H1 (cell line): ENCODE measurements at regions not wholly inside any gene's neighbourhood (a gene's known extent, or its start where the extent isn't known, plus 50 kb on each side); places are given as distances from the start of the nearest gene placed in this dataset.

Source experiments
- CTCF ChIA-PET: fragments of 300-600 bp; sonication (Branson Sonifier 250); formaldehyde crosslinking; loops from one replicate; lab custom pipeline; 2021; ENCODE audit not compliant: partially characterized antibody; lab: Charles Lee
- POLR2A ChIA-PET: fragments of 300-600 bp; sonication (Branson Sonifier 250); formaldehyde crosslinking; loops from one replicate; lab custom pipeline; 2021; ENCODE audit warnings: inconsistent platforms; ENCODE audit not compliant: partially characterized antibody; lab: Charles Lee
- DNase-seq, 2 experiments: peaks; one replicate each; pipeline versions ENCODE4 v3.0.0 to v3.0.0-alpha.2; 2010 to 2022; ENCODE audit warnings: low spot score in 2 of 2, low read depth in 1 of 2, mixed read lengths in 1 of 2
- FAIRE-seq: peaks from 2 replicates; lab custom pipeline; 2011; peaks lifted over from hg19 to GRCh38; lab: Jason Lieb, UNC
- H2AFZ ChIP-seq: 2 replicates; pipeline ENCODE4 v1.8.1; 2012; ENCODE audit warnings: low read length, inconsistent platforms
- H2AK5ac ChIP-seq: 2 replicates; pipeline ENCODE4 v1.6.1; 2013; ENCODE audit warnings: low read depth, low read length
- H2BK120ac ChIP-seq: replicated peaks from 2 replicates; pipeline ENCODE3; 2013; ENCODE audit warnings: low read depth, low read length, inconsistent platforms
- H2BK12ac ChIP-seq: 2 replicates; pipeline ENCODE4 v1.6.1; 2013; ENCODE audit warnings: low read depth, low read length
- H2BK15ac ChIP-seq: 2 replicates; pipeline ENCODE4 v1.6.1; 2013; ENCODE audit warnings: low read length
- H2BK20ac ChIP-seq: 2 replicates; pipeline ENCODE4 v1.6.1; 2013; ENCODE audit warnings: low read length
- H2BK5ac ChIP-seq: 2 replicates; pipeline ENCODE4 v1.6.1; 2013; ENCODE audit warnings: low read depth, low read length
- H3K14ac ChIP-seq: 2 replicates; pipeline ENCODE4 v1.6.1; 2013; ENCODE audit warnings: inconsistent platforms; ENCODE audit not compliant: insufficient read length
- H3K18ac ChIP-seq: 2 replicates; pipeline ENCODE4 v1.6.1; 2013; ENCODE audit warnings: low read length; ENCODE audit errors: extremely low read depth
- H3K23ac ChIP-seq: 2 replicates; pipeline ENCODE4 v1.6.1; 2013; ENCODE audit warnings: inconsistent platforms; ENCODE audit not compliant: insufficient read length
- H3K23me2 ChIP-seq: 2 replicates; pipeline ENCODE4 v1.6.1; 2013; ENCODE audit warnings: low read depth, low read length
- H3K27ac ChIP-seq: 2 replicates; pipeline ENCODE4 v1.6.1; 2011; ENCODE audit warnings: low read depth, low read length, inconsistent platforms
- H3K27me3 ChIP-seq, 4 experiments: replicated peaks in 1 of 4; 1 replicate in 1 of 4; 2 replicates in 3 of 4; pipeline versions ENCODE4 v1.6.1 to v1.8.1; 2011 to 2013; ENCODE audit warnings: low read length in 3 of 4, mild to moderate bottlenecking in 3 of 4, inconsistent platforms in 2 of 4, mixed read lengths in 2 of 4, moderate library complexity in 1 of 4; ENCODE audit not compliant: control insufficient read depth in 3 of 4, insufficient read depth in 3 of 4; ENCODE audit errors: extremely low read depth in 1 of 4
- H3K36me3 ChIP-seq, 4 experiments: 2 replicates each; pipeline versions ENCODE4 v1.6.1 to v1.8.1; 2011 to 2013; ENCODE audit warnings: mild to moderate bottlenecking in 4 of 4, low read length in 3 of 4, moderate library complexity in 2 of 4, control low read depth in 1 of 4, inconsistent platforms in 1 of 4; ENCODE audit not compliant: insufficient read depth in 4 of 4, control insufficient read depth in 2 of 4
- H3K4ac ChIP-seq: replicated peaks from 2 replicates; pipeline ENCODE3; 2013; ENCODE audit warnings: low read length, low read depth, mixed read lengths, inconsistent platforms; ENCODE audit not compliant: insufficient read length
- H3K4me1 ChIP-seq, 4 experiments: replicated peaks in 1 of 4; 1 replicate in 1 of 4; 2 replicates in 3 of 4; pipeline versions ENCODE4 v1.6.1 to v1.8.1; 2011 to 2013; ENCODE audit warnings: low read length in 3 of 4, inconsistent platforms in 2 of 4, mixed read lengths in 1 of 4; ENCODE audit not compliant: insufficient read depth in 4 of 4, control insufficient read depth in 3 of 4
- H3K4me2 ChIP-seq, 2 experiments: 2 replicates each; pipeline versions ENCODE4 v1.6.1 to v1.8.1; 2011 to 2013; ENCODE audit warnings: low read depth in 2 of 2, low read length in 2 of 2, control low read depth in 1 of 2, inconsistent platforms in 1 of 2, mild to moderate bottlenecking in 1 of 2; ENCODE audit not compliant: insufficient read depth in 1 of 2
- H3K4me3 ChIP-seq, 4 experiments: fragments of 200-600, 300-600 bp in 1 of 4; sonication (generic), shearing (Covaris generic), sonication (Bioruptor Twin) in 1 of 4; 2 replicates each; pipeline versions ENCODE4 v1.5.1 to v1.8.1; 2011 to 2016; ENCODE audit warnings: low read length in 4 of 4, low read depth in 3 of 4, control low read depth in 2 of 4, inconsistent platforms in 2 of 4, mild to moderate bottlenecking in 2 of 4, mixed read lengths in 1 of 4, moderate library complexity in 1 of 4; ENCODE audit not compliant: insufficient read depth in 2 of 4; ENCODE audit errors: extremely low read depth in 1 of 4
- H3K56ac ChIP-seq: replicated peaks from 2 replicates; pipeline ENCODE3; 2013; ENCODE audit warnings: low read depth, mild to moderate bottlenecking, mixed read lengths, low read length, inconsistent platforms; ENCODE audit not compliant: insufficient read length
- H3K79me1 ChIP-seq: 2 replicates; pipeline ENCODE4 v1.6.1; 2013; ENCODE audit warnings: low read depth, low read length, control low read depth
- H3K79me2 ChIP-seq, 2 experiments: 2 replicates each; pipeline versions ENCODE4 v1.6.1 to v1.8.1; 2012 to 2013; ENCODE audit warnings: low read length in 2 of 2, mild to moderate bottlenecking in 2 of 2, inconsistent platforms in 1 of 2; ENCODE audit not compliant: insufficient read depth in 2 of 2, control insufficient read depth in 1 of 2
- H3K9ac ChIP-seq, 4 experiments: replicated peaks in 1 of 4; 1 replicate in 1 of 4; 2 replicates in 3 of 4; pipeline versions ENCODE4 v1.6.1 to v1.8.1; 2011 to 2013; ENCODE audit warnings: low read depth in 3 of 4, low read length in 3 of 4, control low read depth in 2 of 4, mild to moderate bottlenecking in 2 of 4, moderate library complexity in 2 of 4, inconsistent platforms in 1 of 4; ENCODE audit errors: extremely low read depth in 1 of 4
- H3K9me3 ChIP-seq, 2 experiments: 2 replicates each; pipeline versions ENCODE4 v1.6.1 to v1.8.1; 2012 to 2013; ENCODE audit warnings: mild to moderate bottlenecking in 2 of 2, moderate library complexity in 2 of 2, control low read depth in 1 of 2, inconsistent platforms in 1 of 2, low read depth in 1 of 2, low read length in 1 of 2, mixed read lengths in 1 of 2; ENCODE audit not compliant: insufficient read depth in 2 of 2
- H4K20me1 ChIP-seq, 2 experiments: replicated peaks in 1 of 2; 2 replicates each; pipeline versions ENCODE3 to v1.8.1; 2011 to 2013; ENCODE audit warnings: inconsistent platforms in 2 of 2, low read length in 2 of 2, mild to moderate bottlenecking in 1 of 2; ENCODE audit not compliant: insufficient read depth in 2 of 2, control insufficient read depth in 1 of 2
- H4K5ac ChIP-seq: 2 replicates; pipeline ENCODE4 v1.6.1; 2013; ENCODE audit warnings: low read length, low read depth, mixed read lengths, inconsistent platforms; ENCODE audit not compliant: insufficient read length
- H4K8ac ChIP-seq: 2 replicates; pipeline ENCODE4 v1.8.0; 2013; ENCODE audit warnings: mild to moderate bottlenecking, moderate library complexity, low read length, inconsistent platforms; ENCODE audit not compliant: insufficient read depth; ENCODE audit errors: extremely low read depth
- H4K91ac ChIP-seq: replicated peaks from 2 replicates; pipeline ENCODE3; 2013; ENCODE audit warnings: low read length, mixed read lengths, inconsistent platforms; ENCODE audit not compliant: insufficient read length
- CBX8 ChIP-seq: fragments of 300-800, 300-1000 bp; sonication (generic); IDR thresholded peaks from 2 replicates; pipeline ENCODE4 v1.7.1; 2016; ENCODE audit warnings: low read depth, low read length, borderline replicate concordance
- EGR1 ChIP-seq: IDR thresholded peaks from 2 replicates; pipeline ENCODE4 v1.6.1; 2011; ENCODE audit warnings: low read depth, low read length, borderline replicate concordance
- GABPA ChIP-seq: IDR thresholded peaks from 2 replicates; pipeline ENCODE4 v1.6.1; 2011; ENCODE audit warnings: mild to moderate bottlenecking, low read length, moderate library complexity, borderline replicate concordance; ENCODE audit not compliant: insufficient read depth
- HDAC2 ChIP-seq, 2 experiments: fragments of 300-600 bp in 1 of 2; sonication (generic) in 1 of 2; IDR thresholded peaks; 2 replicates each; pipeline ENCODE4 v1.6.1; 2011 to 2012; ENCODE audit warnings: low read depth in 2 of 2, low read length in 2 of 2, mild to moderate bottlenecking in 2 of 2, moderate library complexity in 2 of 2, borderline replicate concordance in 1 of 2, inconsistent platforms in 1 of 2
- MAX ChIP-seq: IDR thresholded peaks from 2 replicates; pipeline ENCODE4 v1.6.1; 2012; ENCODE audit warnings: inconsistent platforms
- PHF8 ChIP-seq: fragments of 200-600 bp; sonication (generic); conservative IDR thresholded peaks from 2 replicates; pipeline ENCODE4 v1.7.1; 2012; ENCODE audit warnings: low read depth, mild to moderate bottlenecking, inconsistent platforms, low read length, moderate library complexity
- RAD21 ChIP-seq, 2 experiments: IDR thresholded peaks in 1 of 2; conservative IDR thresholded peaks in 1 of 2; 2 replicates each; pipeline ENCODE4 v1.6.1; 2011; ENCODE audit warnings: low read depth in 2 of 2, low read length in 2 of 2, improper control_type of control experiment in 1 of 2, inconsistent platforms in 1 of 2, mild to moderate bottlenecking in 1 of 2, moderate library complexity in 1 of 2
- SAP30 ChIP-seq: fragments of 300-600 bp; sonication (generic); IDR thresholded peaks from 2 replicates; pipeline ENCODE4 v1.7.1; 2012; ENCODE audit warnings: low read length, moderate library complexity, mild to moderate bottlenecking, inconsistent platforms; ENCODE audit not compliant: insufficient read depth, insufficient replicate concordance
- SIN3A ChIP-seq, 2 experiments: IDR thresholded peaks in 1 of 2; conservative IDR thresholded peaks in 1 of 2; 2 replicates each; pipeline ENCODE4 v1.6.1; 2011 to 2012; ENCODE audit warnings: low read length in 2 of 2, improper control_type of control experiment in 1 of 2, low read depth in 1 of 2, mild to moderate bottlenecking in 1 of 2
- SRF ChIP-seq: IDR thresholded peaks from 2 replicates; pipeline ENCODE4 v1.6.1; 2011; ENCODE audit warnings: mild to moderate bottlenecking, low read depth, low read length, moderate library complexity
- WGBS, 2 experiments: shearing (Covaris generic) in 1 of 2; methylation state at CpG; one replicate each; pipeline versions ENCODE4 v1.1.6 to v1.1.7; 2013 to 2015; ENCODE audit warnings: low lambda C conversion rate in 2 of 2, mixed read lengths in 2 of 2, inconsistent platforms in 1 of 2, low coverage in 1 of 2, missing lambda C conversion rate in 1 of 2; ENCODE audit not compliant: insufficient replicate concordance in 2 of 2, insufficient coverage in 1 of 2, insufficient read length in 1 of 2; ENCODE audit errors: extremely low coverage in 1 of 2, missing lambda C conversion rate in 1 of 2; 5-methylcytosine and 5-hydroxymethylcytosine counted together

- H4K8ac ChIP-seq, result no peak overlapping the region
- H3K4me2 ChIP-seq, result no peak overlapping the region
- H3K23me2 ChIP-seq, result peaks cover 3% of the 10 kb centered on the region; the same call in 1 of the 2 replicates
- H4K20me1 ChIP-seq, result peaks cover 0 to 12% of the 10 kb centered on the region in 2 experiments
- H3K9me3 ChIP-seq, result no peaks in the 10 kb centered on the region
- no peak overlapping the region for H3K27ac ChIP-seq
- H2BK5ac ChIP-seq, result no peak overlapping the region
- DNase-seq (peak in 1 of 2 experiments; percentile 95), FAIRE-seq (peak; percentile 90)
- no peak overlapping the region for H2BK120ac ChIP-seq
- no peak overlapping the region for H3K18ac ChIP-seq
- H3K23ac ChIP-seq, result no peak overlapping the region
- no peak overlapping the region for H3K56ac ChIP-seq
- ChIA-PET CTCF (interaction anchor here (1.1 to 17.4 kb wide), 14 partner anchors 9 to 93 kb away, joined by 3 to 412 read pairs (median 42); no protein-coding TSS in a partner anchor), POLR2A (interaction anchor here (1.0 to 1.2 kb wide), 2 partner anchors 51 to 57 kb away, joined by 3 to 4 read pairs; no protein-coding TSS in a partner anchor)
- H2BK15ac ChIP-seq, result no peak overlapping the region; the same call in 1 of the 2 replicates
- H4K91ac ChIP-seq, result no peak overlapping the region
- H2BK12ac ChIP-seq, result no peak overlapping the region
- 20% methylated on average over 17 of the region's 17 CpGs; no CpG with 5 or more reads in 1 of the 2 experiments for WGBS, 2 experiments
- H3K4ac ChIP-seq, result no peak overlapping the region
- no peak overlapping the region for H2BK20ac ChIP-seq
- no peaks in the 10 kb centered on the region for H3K79me2 ChIP-seq
- no peak overlapping the region for H2AFZ ChIP-seq
- no peak overlapping the region for H3K9ac ChIP-seq
- peaks cover 0 to 5% (median 3%) of the 10 kb centered on the region in 4 experiments; a peak in 4 of 7 replicates for H3K4me1 ChIP-seq
- H3K36me3 ChIP-seq, result no peaks in the 10 kb centered on the region
- no peak overlapping the region for H3K4me3 ChIP-seq
- no peaks in the 10 kb centered on the region for H3K79me1 ChIP-seq
- no peak overlapping the region for H3K14ac ChIP-seq
- peaks cover 20 to 70% (median 53%) of the 10 kb centered on the region in 4 experiments for H3K27me3 ChIP-seq
- no peak overlapping the region for H4K5ac ChIP-seq
- no peak overlapping the region for H2AK5ac ChIP-seq
- TF ChIP-seq CBX8 (no peak), PHF8 (no peak), EGR1 (0 out of 2 replicates have a peak, but pooled peaks have one; percentile 8), MAX (peak; percentile 39; the same call in 1 of the 2 replicates), HDAC2 (IDR thresholded peaks at IDR 0.05; ENCODE audit: borderline replicate concordance in 1 of 2, low read depth in 2 of 2, low read length in 2 of 2) (peak in 1 of 2 experiments; percentile 53; a peak in 2 of 4 replicates), RAD21 (IDR thresholded peaks at IDR 0.05 in 1 of 2, conservative IDR thresholded peaks at IDR 0.05 in 1 of 2; ENCODE audit: low read depth in 2 of 2, low read length in 2 of 2) (peak in 1 of 2 experiments; percentile 24; a peak in 1 of 4 replicates), SRF (no peak), SIN3A (conservative IDR thresholded peaks at IDR 0.05 in 1 of 2, IDR thresholded peaks at IDR 0.05 in 1 of 2; ENCODE audit: low read depth in 1 of 2, low read length in 2 of 2) (peak; percentile 97), GABPA (peak; percentile 72; the same call in 1 of the 2 replicates), SAP30 (peak; percentile 57)
Measured at GRCh38 chr15:89419370-89419984, 76.9 kb downstream of the RHCG start.
